ENCODE measurements at regions not wholly inside any gene's neighbourhood (a gene's known extent, or its start where the extent isn't known, plus 50 kb on each side); places are given as distances from the start of the nearest gene placed in this dataset.

DNA sequence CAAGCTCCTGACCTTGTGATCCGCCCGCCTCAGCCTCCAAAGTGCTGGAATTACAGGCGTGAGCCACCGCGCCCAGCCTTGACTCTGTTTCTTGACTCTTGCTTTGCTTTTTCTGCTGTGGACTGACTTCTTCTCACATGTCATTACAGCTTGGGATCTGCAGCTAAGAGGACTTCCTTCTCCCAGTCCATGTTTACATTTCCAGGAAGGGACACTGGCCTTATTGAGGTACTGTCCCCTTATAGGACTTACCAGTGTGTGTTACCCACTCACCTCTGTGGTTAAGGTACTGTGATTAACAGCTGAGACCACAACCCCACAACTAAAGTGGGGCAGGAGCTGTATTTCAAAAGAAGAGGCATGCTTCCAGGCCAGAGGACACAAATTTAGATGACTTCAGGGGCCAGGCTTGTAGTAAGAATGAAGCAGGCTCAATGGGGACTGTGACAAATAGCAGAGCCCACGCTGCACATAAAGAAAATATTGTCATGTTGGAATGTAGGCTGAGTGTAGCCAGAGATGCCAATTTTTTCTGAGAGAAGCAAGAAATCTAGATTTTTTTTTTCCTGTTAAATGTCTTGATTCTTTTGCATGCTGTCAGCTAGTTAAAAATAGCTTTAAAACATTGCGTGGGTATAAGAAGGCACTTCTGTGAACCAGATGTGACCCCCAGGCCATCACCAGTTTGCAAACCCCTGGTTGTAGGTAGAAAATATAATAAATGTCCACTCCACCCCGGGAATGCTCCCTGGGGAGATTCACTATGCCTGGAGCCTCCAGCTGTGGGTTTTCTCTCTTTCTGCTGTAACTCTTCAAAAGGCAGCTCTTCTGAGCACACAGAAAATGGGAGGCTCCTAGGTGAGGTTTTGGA is 75.0 kb downstream of the PTPDC1 start:
- no peak for DNase-seq (ENCODE audit: low read depth, low spot score)

DNA sequence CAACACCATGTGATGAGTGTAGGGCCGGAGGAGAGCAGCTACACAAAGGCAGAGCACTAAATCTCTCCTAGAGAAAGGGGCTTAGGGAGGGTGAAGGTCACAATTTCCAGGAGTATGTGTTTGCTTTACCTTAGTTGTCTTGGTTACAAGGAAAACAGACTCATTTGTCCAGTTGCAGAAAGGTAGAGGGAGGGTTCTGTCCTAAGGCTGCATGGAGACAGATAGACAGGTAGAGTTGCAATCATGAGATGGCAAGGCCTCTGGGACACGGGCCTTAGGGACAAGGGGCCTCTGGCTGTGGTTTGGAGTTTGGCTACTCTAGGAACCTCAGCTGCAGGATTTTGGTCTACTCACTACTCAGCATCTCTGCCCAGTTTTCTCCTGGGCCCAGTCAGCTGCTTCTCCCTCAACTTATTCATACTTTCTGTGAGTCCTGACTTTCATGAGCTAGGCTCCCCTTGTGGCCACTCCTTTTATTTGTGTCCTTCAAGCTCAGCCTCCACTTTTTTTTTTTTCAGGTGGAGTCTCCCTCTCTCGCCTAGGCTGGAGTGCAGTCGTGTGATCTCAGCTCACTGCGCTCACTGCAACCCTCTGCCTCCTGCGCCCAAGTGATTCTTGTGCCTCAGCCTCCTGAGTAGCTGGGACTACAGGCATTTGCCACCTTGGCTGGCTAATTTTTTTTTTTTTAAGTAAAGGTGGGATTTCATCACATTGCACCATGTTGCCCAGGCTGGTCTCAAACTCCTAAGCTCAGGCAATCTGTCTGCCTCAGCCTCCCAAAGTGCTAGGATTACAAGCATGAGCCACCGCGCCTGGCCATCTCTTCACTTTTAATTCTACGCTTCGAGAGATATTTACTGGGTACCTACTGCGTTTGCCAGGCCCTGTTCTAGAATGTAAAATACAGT is 76.6 kb downstream of the PTPDC1 start:
- DNase-seq (ENCODE audit: low read depth, low spot score): no peak

DNA sequence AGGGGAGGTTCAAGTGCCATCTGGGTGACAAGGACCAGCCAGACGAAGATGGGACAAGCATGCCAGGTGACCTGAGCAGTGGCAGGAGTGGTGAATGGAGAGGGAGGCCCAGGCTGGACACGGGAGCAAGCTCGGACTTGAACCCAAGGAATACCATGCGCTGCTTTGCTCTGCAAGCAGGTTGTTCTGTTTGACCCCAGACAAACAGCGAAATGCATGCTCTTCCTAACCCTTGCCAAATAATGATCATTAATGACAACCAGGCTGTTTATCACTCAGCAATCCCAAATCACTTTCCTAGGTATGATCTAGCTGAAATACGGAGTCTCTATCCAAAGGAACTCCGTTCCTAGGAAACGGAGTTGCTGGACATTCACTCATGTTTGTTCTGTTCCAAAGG is 77.4 kb downstream of the PTPDC1 start:
- DNase-seq (ENCODE audit: low read depth, low spot score): no peak

GRCh38 chr9:94164806-94165549 is 80.7 kb downstream of the PTPDC1 start:
- no peak for DNase-seq (ENCODE audit: low read depth, low spot score)

DNA sequence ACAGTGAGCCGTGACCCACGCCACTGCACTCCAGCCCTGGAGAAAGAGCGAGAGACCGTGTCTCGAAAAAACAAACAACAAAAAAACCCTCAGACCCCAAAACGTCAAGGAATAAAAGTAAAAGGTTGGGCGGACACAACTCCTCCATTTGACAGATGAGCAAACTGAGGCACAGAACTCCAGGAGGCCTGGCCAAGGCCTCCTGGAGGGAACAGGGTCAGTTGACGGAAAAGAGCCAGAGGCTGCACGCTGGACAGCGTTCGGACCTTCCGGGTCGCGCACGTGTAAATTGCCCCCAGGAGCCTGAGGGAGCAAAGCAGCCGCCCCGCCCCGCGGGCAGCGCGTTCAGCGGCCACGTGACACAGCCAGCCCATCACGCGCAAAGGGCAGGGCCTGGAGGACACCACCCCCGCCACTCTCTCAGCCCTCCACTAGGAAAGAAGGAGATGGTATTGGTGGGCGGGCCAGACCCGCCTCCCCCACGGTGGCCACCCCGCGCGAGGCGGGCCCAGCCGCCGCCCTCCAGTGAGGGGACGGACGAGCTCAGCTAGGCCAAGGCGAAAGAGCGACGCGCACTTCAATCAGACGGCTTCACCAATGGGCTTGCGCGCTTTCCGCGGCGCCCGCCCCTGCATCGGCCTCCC is 81.5 kb downstream of the PTPDC1 start:
- DNase-seq (ENCODE audit: low read depth, low spot score): peak; percentile 94

DNA sequence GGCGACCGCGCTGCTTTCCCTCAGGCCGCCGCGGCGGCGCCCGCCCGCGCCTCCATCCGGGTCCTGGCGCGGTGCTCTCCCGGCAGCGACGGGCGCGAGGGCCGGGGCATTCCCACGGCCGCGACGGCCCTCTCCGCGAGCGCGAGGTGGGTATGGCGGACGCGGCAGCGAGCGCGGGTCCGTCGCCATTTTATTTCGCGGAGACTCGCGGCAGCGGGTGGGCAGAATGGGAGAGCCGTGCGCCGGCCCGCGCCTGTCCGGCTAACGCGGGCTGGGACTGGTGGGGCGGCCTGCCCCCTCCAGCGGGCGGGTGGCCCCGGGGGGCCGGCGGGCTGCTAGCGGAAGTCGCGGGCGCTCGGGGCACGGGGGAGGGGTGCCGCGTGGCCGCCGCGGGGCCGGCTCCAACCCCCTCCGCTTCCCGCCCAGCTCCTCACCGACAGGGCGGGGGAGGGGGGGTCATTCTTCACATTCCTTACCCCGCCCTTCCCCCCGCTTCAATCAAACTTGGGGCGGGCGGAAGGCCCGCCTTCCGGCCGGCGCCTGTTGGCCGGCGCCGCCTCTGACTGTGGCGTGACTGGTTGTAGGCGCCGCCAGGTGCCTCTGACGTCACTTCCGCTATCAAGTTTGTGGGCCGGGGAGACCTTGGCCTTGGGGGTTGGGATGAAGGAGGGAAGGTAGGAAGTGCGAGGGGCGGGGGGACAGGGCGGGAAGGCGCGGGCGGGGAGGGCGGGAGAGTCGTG is 82.1 kb downstream of the PTPDC1 start:
- DNase-seq (ENCODE audit: low read depth, low spot score): peak; percentile 89

DNA sequence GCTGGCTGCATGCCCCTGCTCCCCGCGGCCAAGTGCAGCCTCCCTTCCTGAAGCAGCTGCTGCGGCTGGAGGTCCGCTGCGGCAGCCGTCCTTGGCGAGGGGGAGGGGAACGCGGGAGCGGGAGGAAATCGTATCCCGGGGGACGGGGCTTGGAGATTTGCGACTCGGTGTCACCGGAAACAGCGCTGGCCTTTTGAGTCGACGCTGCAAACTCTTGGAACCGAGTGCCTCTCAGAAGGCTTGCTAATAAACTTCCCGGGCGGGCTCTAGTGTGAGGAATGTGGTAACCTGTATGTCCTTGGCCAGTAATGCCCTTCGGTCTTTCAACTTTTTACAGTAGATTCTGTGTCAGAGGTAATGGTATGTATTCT is 82.7 kb downstream of the PTPDC1 start:
- no peak for DNase-seq (ENCODE audit: low read depth, low spot score)

GRCh38 chr9:94167376-94167890 is 83.2 kb downstream of the PTPDC1 start:
- DNase-seq (ENCODE audit: low read depth, low spot score): no peak

DNA sequence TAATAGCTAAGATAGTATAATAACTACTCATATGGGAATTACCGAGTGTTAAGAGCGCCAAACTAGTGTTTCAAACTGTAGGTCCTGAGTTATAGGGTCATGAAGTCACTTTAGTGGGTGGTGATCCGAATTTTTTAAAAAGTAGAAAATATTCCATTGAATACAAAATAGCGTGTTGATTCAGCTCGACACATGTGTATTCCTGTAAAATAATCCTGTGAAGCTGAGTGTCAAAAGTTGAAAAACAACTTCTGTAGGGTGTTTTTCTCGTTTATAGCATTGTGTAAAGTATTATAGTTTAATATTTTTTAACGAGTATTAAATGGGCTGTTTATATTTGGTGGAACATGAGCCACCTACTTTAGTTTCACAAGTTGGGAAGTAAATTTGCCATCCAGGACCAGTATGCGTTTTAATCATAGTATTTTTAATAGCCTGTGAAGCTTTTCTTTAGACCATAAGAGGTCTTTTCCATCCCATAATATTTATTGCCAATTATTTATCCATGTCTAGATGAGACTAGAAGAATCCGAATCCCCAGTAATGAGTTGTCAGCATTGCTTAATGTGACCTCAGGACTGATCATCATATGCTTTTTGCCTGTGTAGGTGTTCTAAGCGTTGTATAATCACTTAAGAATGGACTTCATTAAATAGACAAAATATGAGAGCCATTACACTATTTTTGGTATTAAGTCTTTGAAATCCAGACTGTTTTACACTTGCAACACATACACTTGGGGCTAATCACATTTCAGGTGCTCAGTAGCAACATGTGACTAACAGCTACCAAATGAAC is 84.1 kb downstream of the PTPDC1 start:
- DNase-seq (ENCODE audit: low read depth, low spot score): no peak

DNA sequence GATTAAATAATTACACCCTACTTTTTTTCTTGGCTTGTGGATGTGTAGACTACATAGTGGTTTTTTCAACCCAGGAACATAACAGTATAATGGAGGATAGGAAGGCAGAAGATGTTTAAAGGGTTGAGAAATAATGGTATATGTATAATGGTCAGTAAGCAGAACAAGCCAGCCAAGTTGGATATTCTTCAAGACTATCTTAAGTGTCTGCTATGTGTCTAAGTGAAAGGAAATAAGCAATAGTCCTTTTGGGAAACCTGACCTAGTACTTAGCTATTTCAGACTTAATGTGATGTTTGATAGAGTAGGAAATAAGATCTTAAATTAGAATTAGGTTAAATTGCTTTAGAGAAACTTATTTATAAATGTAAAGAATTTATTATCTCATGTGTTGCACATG is 85.7 kb downstream of the PTPDC1 start:
- no peak for DNase-seq (ENCODE audit: low read depth, low spot score)

DNA sequence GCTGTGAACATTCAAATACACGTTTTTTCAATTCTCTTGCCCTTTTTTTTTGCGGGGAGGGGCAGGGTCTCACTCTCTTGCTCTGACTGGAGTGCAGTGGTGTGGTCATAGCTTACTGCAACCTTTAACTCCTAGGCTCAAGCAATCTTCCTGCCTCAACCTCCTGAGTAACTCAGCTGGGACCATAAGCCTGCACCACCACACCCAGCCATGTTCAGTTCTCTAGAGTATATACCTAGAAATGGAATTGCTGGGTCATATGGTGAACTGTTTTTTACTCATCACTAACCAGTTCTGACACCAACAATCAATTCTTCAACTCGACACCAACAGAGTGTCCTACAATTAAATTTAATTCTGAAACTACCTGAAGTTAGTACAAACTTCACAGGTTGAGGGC is 85.5 kb upstream of the ZNF169 start:
- DNase-seq (ENCODE audit: low read depth, low spot score): no peak

GRCh38 chr9:94174164-94174563 is 84.9 kb upstream of the ZNF169 start:
- DNase-seq (ENCODE audit: low read depth, low spot score): no peak

- DNase-seq (ENCODE audit: low read depth, low spot score): no peak
These were observed 83.4 kb upstream of the ZNF169 start for GRCh38 chr9:94175669-94176068.

DNA sequence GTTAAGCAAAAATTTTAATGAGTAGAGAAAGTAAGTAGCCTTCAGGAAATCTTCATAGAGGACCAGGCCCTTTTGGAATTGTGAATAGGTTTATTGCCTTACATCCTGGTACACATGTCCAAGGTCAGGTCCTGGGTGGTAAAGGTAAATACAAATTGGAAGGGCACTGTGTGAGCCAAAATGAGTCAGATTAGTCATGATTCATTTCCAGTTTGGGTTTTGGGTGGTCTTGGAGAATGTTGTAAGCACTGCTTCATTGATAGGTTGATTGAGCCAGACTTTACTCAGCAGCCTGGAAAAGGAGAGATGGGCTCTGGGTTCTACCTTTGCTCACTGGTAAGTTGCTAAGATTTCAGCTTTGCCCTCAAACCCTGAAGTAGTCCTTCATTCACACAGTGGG is 82.5 kb upstream of the ZNF169 start:
- DNase-seq (ENCODE audit: low read depth, low spot score): no peak

DNA sequence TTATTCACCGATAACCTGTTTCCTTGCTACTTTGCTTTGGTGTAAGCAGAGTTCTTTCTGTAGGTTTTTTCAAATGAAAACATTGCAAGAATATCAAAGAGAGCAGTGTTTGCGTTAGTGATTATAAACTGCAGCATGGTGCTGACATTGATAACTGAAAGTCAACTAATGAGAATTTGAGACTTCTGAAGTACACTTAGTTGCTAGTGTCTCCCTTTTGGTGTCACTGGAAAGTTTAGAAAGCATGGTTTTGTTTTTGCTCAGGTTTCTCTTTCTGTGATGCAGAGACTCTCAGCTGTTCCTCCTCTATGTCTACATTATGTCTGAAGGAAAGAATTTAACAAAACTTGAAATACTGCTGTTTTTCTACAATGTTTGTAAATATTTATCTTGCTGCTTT is 80.2 kb upstream of the ZNF169 start:
- no peak for DNase-seq (ENCODE audit: low read depth, low spot score)

DNA sequence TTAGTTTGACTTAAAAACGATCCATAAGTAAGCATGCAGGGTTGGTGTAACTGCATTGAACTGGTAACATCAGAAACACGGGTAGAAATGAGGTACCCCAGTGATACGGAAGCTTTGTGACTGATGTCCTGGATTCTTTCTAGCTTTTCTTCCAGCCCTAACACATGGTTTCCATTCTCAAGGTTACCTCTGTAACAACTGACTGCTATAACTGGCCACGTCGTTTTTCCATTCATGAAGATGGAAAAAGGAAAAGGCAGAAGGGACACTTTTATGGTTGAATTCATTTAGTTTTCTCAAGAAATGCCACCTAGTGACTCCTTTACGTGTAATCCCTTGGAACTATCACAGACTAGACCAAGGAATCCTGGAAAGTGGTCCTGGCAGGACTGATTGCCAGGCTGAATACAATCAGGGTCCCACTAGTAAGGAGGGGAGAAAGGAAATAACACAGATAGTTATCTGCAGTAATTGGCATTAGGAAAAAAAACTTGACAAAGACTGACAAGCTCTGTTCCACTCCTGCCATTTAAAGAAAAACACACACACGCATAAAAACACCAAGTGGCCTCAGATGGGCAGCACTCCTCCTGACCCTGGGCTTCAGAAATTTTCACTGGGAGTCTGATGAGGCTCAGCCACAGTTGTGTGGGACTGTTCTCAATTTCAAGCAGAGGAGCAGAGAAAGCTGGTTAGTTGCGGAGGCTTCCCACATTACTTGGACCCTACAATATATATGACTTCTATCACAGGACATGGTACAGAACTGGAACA is 77.5 kb upstream of the ZNF169 start:
- DNase-seq (ENCODE audit: low read depth, low spot score): no peak

DNA sequence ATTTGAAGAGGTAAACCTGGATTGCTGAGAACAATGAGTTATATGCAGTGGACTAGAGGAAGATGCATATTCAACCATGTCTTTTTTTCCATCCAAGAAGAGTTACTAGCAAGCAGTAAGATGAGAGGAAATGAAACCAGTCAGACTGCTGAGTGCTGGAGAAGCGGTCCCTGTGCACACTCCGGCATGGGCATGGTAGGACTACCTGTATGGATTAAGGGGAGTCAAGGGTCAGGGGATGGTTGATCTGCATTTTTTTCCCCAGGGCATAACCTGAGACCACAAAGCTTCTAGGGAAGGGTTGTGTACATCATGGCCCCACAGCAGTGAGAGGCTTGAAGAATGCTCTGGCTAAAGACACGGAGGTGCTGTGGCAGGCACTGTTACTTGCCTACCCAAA is 76.6 kb upstream of the ZNF169 start:
- DNase-seq (ENCODE audit: low read depth, low spot score): no peak

DNA sequence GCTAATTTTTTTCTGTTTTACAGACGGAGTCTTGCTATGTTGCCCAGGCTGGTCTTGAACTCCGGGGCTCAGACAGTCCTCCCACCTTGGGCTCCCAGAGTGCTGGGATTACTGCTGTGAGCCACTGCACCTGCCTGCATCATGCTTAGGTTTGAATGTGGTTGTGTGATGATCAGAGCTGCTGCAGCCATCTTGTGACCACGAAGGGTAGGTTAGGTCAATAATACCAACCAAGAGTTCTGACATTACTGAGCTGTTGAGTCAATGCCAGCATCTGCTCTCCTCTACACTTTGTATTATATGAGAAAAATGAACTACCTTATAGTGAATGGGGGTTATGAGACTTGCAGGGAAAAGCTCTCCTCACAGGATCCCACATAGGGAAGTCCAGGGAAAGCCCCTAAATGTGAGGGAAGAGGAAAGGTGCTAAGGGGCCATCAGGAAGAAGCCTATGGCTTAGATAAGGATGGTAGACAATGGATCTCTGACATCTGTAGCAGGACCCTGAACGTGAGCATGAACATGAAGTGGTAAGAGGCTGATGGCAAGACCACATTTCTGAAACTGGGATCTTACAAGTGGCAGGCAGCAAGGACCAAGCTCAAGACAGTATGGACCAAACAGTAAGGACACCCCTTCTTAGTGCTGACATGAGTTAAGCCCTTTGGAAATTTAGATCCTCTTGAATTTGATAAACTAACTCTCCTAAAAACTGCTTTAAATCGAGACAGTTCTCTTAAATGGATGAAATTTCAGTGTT is 75.7 kb upstream of the ZNF169 start:
- DNase-seq (ENCODE audit: low read depth, low spot score): no peak
